Panc1 (cell line): ENCODE measurements at regions not wholly inside any gene's neighbourhood (a gene's known extent, or its start where the extent isn't known, plus 50 kb on each side); places are given as distances from the start of the nearest gene placed in this dataset.

ENCODE experiments used
- ATAC-seq: fragments of 200-7000 bp; cut with Tn5 transposase; 2 replicates; pipeline ENCODE4 v1.9.1; 2020; ENCODE audit warnings: mild to moderate bottlenecking, moderate library complexity
- BruUV-seq: library from RNA; stranded (reverse); fragments of 400-500 nt; replicated peaks from 2 replicates; lab custom pipeline; 2021; lab: Mats Ljungman, UMichigan
- CTCF ChIA-PET: fragments of 300-600 bp; sonication (Branson Sonifier 250); formaldehyde crosslinking; loops from one replicate; lab custom pipeline; 2022; ENCODE audit warnings: antibody characterized with exemption; lab: Charles Lee
- POLR2A ChIA-PET: fragments of 300-600 bp; sonication (Branson Sonifier 250); formaldehyde crosslinking; loops from one replicate; lab custom pipeline; 2022; ENCODE audit warnings: antibody characterized with exemption; lab: Charles Lee
- DNase-seq: peaks from one replicate; pipeline ENCODE4 v3.0.0-alpha.2; 2010; ENCODE audit warnings: low read depth, low spot score
- H3K27ac ChIP-seq: 2 replicates; pipeline ENCODE4 v1.5.1; 2011; ENCODE audit warnings: mild to moderate bottlenecking, low read length, inconsistent platforms
- H3K27me3 ChIP-seq: fragments of 200-500 bp; sonication (Bioruptor generic); 2 replicates; pipeline ENCODE4 v1.6.0; 2014; ENCODE audit warnings: low read length, inconsistent platforms; ENCODE audit not compliant: control insufficient read depth, insufficient read depth
- H3K36me3 ChIP-seq: fragments of 200-500 bp; sonication (Bioruptor generic); 2 replicates; pipeline ENCODE4 v1.5.1; 2014; ENCODE audit warnings: inconsistent platforms, mild to moderate bottlenecking, low read length, moderate library complexity; ENCODE audit not compliant: control insufficient read depth, insufficient read depth
- H3K4me1 ChIP-seq: 2 replicates; pipeline ENCODE4 v1.5.1; 2011; ENCODE audit warnings: inconsistent platforms, mild to moderate bottlenecking, low read length, moderate library complexity; ENCODE audit not compliant: control insufficient read depth, insufficient read depth
- H3K4me3 ChIP-seq, 2 experiments: 2 replicates each; pipeline ENCODE4 v1.5.1; 2011 to 2012; ENCODE audit warnings: low read depth in 2 of 2, low read length in 2 of 2, mild to moderate bottlenecking in 2 of 2, inconsistent platforms in 1 of 2, moderate library complexity in 1 of 2
- H3K9me3 ChIP-seq: fragments of 200-500 bp; sonication (Bioruptor generic); 2 replicates; pipeline ENCODE4 v1.5.1; 2014; ENCODE audit warnings: low read depth, mild to moderate bottlenecking, inconsistent platforms, low read length, moderate library complexity; ENCODE audit not compliant: control insufficient read depth, insufficient read depth
- POLR2AphosphoS5 ChIP-seq: IDR thresholded peaks from 2 replicates; pipeline ENCODE4 v1.6.1; 2012; ENCODE audit warnings: mild to moderate bottlenecking, low read depth, low read length, moderate library complexity
- SIN3A ChIP-seq: IDR thresholded peaks from 2 replicates; pipeline ENCODE4 v1.6.1; 2012; ENCODE audit warnings: low read depth, mild to moderate bottlenecking, low read length, moderate library complexity, borderline replicate concordance; ENCODE audit not compliant: insufficient read depth
- TCF7L2 ChIP-seq: IDR thresholded peaks from 2 replicates; pipeline ENCODE4 v1.6.1; 2011; ENCODE audit warnings: mild to moderate bottlenecking, low read depth, low read length, inconsistent platforms
- in situ Hi-C: cut with HindIII; loops from 2 replicates; pipeline ENCODE4 v1.10.0; 2016; ENCODE audit warnings: low sequenced_read_pairs, low pct_unique_long_range_greater_than_20kb
- intact Hi-C: fragments of 100-400 bp; cut with micrococcal nuclease; formaldehyde crosslinking; loops from one replicate; pipeline ENCODE4 v1.10.0; 2022; ENCODE audit not compliant: unreplicated experiment
- TF ChIP-seq, protein P1 (sequence below): fragments of 450-650 bp; IDR thresholded peaks from 2 replicates; pipeline ENCODE4 v1.5.1; 2017; ENCODE audit warnings: mild to moderate bottlenecking
- TF ChIP-seq, protein P2 (sequence below), 2 experiments: IDR thresholded peaks; 2 replicates each; pipeline ENCODE4 v1.6.1; 2011 to 2012; ENCODE audit warnings: low read depth in 2 of 2, control low read depth in 1 of 2, low read length in 1 of 2, mild to moderate bottlenecking in 1 of 2, moderate library complexity in 1 of 2; ENCODE audit not compliant: insufficient read depth in 1 of 2

DNA sequence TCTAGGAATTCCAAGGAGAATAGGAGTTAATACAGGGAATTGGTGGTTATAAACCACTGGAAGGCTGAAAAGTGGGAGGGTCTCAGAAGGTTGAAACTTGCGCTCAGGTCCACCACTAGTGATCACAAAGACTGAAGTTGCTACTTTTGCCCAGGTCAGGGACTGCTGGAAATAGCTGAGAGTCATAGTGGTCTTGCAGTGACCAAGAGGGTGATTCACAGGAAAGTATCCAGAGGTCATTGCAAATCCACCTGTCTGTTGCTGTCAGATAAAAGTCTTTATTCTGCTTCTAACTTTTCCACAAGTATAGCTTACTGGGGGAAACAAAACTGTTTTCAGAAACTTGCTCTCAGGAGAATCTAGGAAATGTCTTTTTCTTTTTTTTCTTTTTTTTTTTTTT lies 211.5 kb upstream of the PRSS1 start:
- H3K27ac ChIP-seq, result no peak overlapping the region

DNA sequence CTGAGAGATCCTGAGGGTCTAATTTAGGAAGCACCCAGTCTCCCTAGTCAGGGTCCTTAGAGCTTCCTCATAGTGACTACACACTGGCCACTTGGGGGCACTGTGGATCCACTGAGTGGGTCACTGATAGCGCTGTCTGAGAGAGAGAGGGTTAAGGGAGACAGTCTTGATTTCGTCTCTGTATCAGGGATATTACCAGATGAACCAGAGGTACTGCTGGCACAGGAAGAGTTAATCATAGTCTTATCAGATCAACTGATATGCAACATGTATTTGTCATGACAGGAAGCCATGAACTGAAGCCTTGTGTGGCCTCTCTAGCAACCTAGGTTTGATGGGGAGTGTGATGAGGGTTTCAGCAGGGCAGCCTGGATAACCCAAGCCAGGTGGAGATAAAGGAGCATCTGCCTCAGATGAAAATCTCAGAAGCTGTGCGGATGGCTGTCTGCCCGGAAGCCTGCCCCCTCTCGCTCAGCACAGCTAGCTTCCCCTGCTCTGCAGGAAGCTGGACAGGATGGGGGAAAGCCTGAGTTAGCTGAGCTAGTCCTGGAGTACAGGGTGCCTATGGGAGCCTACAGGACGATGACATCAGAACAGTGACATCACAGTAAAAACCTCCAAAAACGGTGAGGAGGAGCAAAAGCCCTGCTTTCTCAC lies 214.0 kb upstream of the PRSS1 start:
- TF ChIP-seq SIN3A, result no peak
- TF ChIP-seq, protein P1, sequence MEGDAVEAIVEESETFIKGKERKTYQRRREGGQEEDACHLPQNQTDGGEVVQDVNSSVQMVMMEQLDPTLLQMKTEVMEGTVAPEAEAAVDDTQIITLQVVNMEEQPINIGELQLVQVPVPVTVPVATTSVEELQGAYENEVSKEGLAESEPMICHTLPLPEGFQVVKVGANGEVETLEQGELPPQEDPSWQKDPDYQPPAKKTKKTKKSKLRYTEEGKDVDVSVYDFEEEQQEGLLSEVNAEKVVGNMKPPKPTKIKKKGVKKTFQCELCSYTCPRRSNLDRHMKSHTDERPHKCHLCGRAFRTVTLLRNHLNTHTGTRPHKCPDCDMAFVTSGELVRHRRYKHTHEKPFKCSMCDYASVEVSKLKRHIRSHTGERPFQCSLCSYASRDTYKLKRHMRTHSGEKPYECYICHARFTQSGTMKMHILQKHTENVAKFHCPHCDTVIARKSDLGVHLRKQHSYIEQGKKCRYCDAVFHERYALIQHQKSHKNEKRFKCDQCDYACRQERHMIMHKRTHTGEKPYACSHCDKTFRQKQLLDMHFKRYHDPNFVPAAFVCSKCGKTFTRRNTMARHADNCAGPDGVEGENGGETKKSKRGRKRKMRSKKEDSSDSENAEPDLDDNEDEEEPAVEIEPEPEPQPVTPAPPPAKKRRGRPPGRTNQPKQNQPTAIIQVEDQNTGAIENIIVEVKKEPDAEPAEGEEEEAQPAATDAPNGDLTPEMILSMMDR, result peak; percentile 89
- H3K36me3 ChIP-seq, result no peaks in the 10 kb centered on the region
- DNase-seq (peak; percentile 81), ATAC-seq (peak; percentile 97)
- no peak overlapping the region for H3K4me3 ChIP-seq
- H3K27me3 ChIP-seq, result peaks cover 10% of the 10 kb centered on the region
- ChIA-PET POLR2A (no interaction called here), CTCF (interaction anchor here (0.6 to 2.5 kb wide), 9 partner anchors 11 to 276 kb away, joined by 3 to 10 read pairs (median 4); no protein-coding TSS in a partner anchor)
- no peaks in the 10 kb centered on the region for H3K4me1 ChIP-seq
- no TSS peak for BruUV-seq
- no peaks in the 10 kb centered on the region for H3K9me3 ChIP-seq
- in situ Hi-C loops, result no loop called here
- H3K27ac ChIP-seq, result no peak overlapping the region
- intact Hi-C loops, result loop anchor here (5.0 to 10.0 kb wide), 3 partner anchors 52 to 280 kb away; no protein-coding TSS in a partner anchor

More for the DNA sequence above, 211.5 kb upstream of the PRSS1 start:
- no peaks in the 10 kb centered on the region for H3K9me3 ChIP-seq
- no peaks in the 10 kb centered on the region for H3K27me3 ChIP-seq
- ChIA-PET CTCF (no interaction called here), POLR2A (no interaction called here)
- H3K4me3 ChIP-seq, result no peak overlapping the region
- in situ Hi-C loops (no loop called here), intact Hi-C loops (loop anchor here (5.0 to 10.0 kb wide), 3 partner anchors 50 to 277 kb away; no protein-coding TSS in a partner anchor)
- TF ChIP-seq SIN3A (no peak), POLR2AphosphoS5 (no peak), TCF7L2 (no peak)
- TF ChIP-seq, protein P1, result no peak
- TF ChIP-seq, protein P2, sequence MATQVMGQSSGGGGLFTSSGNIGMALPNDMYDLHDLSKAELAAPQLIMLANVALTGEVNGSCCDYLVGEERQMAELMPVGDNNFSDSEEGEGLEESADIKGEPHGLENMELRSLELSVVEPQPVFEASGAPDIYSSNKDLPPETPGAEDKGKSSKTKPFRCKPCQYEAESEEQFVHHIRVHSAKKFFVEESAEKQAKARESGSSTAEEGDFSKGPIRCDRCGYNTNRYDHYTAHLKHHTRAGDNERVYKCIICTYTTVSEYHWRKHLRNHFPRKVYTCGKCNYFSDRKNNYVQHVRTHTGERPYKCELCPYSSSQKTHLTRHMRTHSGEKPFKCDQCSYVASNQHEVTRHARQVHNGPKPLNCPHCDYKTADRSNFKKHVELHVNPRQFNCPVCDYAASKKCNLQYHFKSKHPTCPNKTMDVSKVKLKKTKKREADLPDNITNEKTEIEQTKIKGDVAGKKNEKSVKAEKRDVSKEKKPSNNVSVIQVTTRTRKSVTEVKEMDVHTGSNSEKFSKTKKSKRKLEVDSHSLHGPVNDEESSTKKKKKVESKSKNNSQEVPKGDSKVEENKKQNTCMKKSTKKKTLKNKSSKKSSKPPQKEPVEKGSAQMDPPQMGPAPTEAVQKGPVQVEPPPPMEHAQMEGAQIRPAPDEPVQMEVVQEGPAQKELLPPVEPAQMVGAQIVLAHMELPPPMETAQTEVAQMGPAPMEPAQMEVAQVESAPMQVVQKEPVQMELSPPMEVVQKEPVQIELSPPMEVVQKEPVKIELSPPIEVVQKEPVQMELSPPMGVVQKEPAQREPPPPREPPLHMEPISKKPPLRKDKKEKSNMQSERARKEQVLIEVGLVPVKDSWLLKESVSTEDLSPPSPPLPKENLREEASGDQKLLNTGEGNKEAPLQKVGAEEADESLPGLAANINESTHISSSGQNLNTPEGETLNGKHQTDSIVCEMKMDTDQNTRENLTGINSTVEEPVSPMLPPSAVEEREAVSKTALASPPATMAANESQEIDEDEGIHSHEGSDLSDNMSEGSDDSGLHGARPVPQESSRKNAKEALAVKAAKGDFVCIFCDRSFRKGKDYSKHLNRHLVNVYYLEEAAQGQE (IDR thresholded peaks at IDR 0.05; ENCODE audit: insufficient read depth in 1 of 2, low read depth in 2 of 2, low read length in 1 of 2), result no peak
- DNase-seq, result no peak
- no peak for ATAC-seq
- H3K36me3 ChIP-seq, result no peaks in the 10 kb centered on the region
- BruUV-seq, result no TSS peak
- no peaks in the 10 kb centered on the region for H3K4me1 ChIP-seq
